ENCODE measurements at regions not wholly inside any gene's neighbourhood (a gene's known extent, or its start where the extent isn't known, plus 50 kb on each side); places are given as distances from the start of the nearest gene placed in this dataset.

- Histone ChIP-seq H3K27ac (ENCODE audit: low read depth, low read length) (no peak overlapping the region), H3K4me1 (ENCODE audit: control insufficient read depth, insufficient read depth, low read length) (no peaks in the 10 kb centered on the region), H3K9me3 (ENCODE audit: control insufficient read depth, insufficient read depth, low read depth, low read length) (peaks cover 14% of the 10 kb centered on the region), H3K4me3 (ENCODE audit: low read depth, low read length) (no peak overlapping the region), H3K9ac (ENCODE audit: low read length) (no peak overlapping the region), H3K36me3 (ENCODE audit: control insufficient read depth, insufficient read depth, low read length) (no peaks in the 10 kb centered on the region), H3K27me3 (ENCODE audit: control insufficient read depth, insufficient read depth, low read length) (no peaks in the 10 kb centered on the region)
Observed at GRCh38 chr6:82576284-82576683, 212.7 kb downstream of the TPBG start.

GRCh38 chr6:82584194-82584695, 220.6 kb downstream of the TPBG start:
- Histone ChIP-seq H3K4me3 (ENCODE audit: low read depth, low read length) (no peak overlapping the region), H3K9me3 (ENCODE audit: control insufficient read depth, insufficient read depth, low read depth, low read length) (no peaks in the 10 kb centered on the region), H3K9ac (ENCODE audit: low read length) (no peak overlapping the region), H3K36me3 (ENCODE audit: control insufficient read depth, insufficient read depth, low read length) (no peaks in the 10 kb centered on the region), H3K27me3 (ENCODE audit: control insufficient read depth, insufficient read depth, low read length) (no peaks in the 10 kb centered on the region), H3K27ac (ENCODE audit: low read depth, low read length) (no peak overlapping the region), H3K4me1 (ENCODE audit: control insufficient read depth, insufficient read depth, low read length) (peaks cover 10% of the 10 kb centered on the region)

GRCh38 chr6:82584856-82585255, 221.2 kb downstream of the TPBG start:
- Histone ChIP-seq H3K27me3 (ENCODE audit: control insufficient read depth, insufficient read depth, low read length) (no peaks in the 10 kb centered on the region), H3K36me3 (ENCODE audit: control insufficient read depth, insufficient read depth, low read length) (no peaks in the 10 kb centered on the region), H3K4me3 (ENCODE audit: low read depth, low read length) (no peak overlapping the region), H3K4me1 (ENCODE audit: control insufficient read depth, insufficient read depth, low read length) (peaks cover 16% of the 10 kb centered on the region), H3K9me3 (ENCODE audit: control insufficient read depth, insufficient read depth, low read depth, low read length) (no peaks in the 10 kb centered on the region), H3K27ac (ENCODE audit: low read depth, low read length) (no peak overlapping the region), H3K9ac (ENCODE audit: low read length) (no peak overlapping the region)

DNA sequence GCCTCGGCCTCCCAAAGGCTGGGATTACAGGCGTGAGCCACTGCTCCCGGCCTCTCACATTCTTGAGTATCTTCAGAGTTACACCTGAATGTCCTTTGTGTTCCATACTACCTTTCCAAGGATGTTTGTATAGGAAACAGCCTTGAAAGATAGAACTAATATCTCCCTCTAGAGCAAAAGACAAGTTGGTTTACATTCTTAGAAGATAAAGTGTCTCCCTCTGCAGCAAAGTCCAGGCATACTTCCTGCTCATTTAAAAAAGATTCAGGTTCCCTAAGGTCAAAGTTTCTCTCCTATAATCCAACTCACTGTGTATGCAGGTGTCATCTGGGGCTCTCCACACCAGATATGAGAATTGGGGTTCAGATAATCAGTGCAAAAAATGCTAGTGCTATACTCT, 224.4 kb downstream of the TPBG start:
- H3K27ac ChIP-seq (ENCODE audit: low read depth, low read length), result no peak overlapping the region
- no peaks in the 10 kb centered on the region for H3K9me3 ChIP-seq (ENCODE audit: control insufficient read depth, insufficient read depth, low read depth, low read length)
- no peak overlapping the region for H3K9ac ChIP-seq (ENCODE audit: low read length)
- peaks cover 21% of the 10 kb centered on the region for H3K4me1 ChIP-seq (ENCODE audit: control insufficient read depth, insufficient read depth, low read length)
- no peak overlapping the region for H3K4me3 ChIP-seq (ENCODE audit: low read depth, low read length)
- no peaks in the 10 kb centered on the region for H3K27me3 ChIP-seq (ENCODE audit: control insufficient read depth, insufficient read depth, low read length)
- no peaks in the 10 kb centered on the region for H3K36me3 ChIP-seq (ENCODE audit: control insufficient read depth, insufficient read depth, low read length)

- H3K36me3 ChIP-seq (ENCODE audit: control insufficient read depth, insufficient read depth, low read length), result no peaks in the 10 kb centered on the region
- H3K27me3 ChIP-seq (ENCODE audit: control insufficient read depth, insufficient read depth, low read length), result no peaks in the 10 kb centered on the region
- no peaks in the 10 kb centered on the region for H3K9me3 ChIP-seq (ENCODE audit: control insufficient read depth, insufficient read depth, low read depth, low read length)
- H3K9ac ChIP-seq (ENCODE audit: low read length), result no peak overlapping the region
- H3K4me1 ChIP-seq (ENCODE audit: control insufficient read depth, insufficient read depth, low read length), result peaks cover 13% of the 10 kb centered on the region
- no peak overlapping the region for H3K4me3 ChIP-seq (ENCODE audit: low read depth, low read length)
- H3K27ac ChIP-seq (ENCODE audit: low read depth, low read length), result no peak overlapping the region
Observed at GRCh38 chr6:82588859-82589412, 225.3 kb downstream of the TPBG start.

DNA sequence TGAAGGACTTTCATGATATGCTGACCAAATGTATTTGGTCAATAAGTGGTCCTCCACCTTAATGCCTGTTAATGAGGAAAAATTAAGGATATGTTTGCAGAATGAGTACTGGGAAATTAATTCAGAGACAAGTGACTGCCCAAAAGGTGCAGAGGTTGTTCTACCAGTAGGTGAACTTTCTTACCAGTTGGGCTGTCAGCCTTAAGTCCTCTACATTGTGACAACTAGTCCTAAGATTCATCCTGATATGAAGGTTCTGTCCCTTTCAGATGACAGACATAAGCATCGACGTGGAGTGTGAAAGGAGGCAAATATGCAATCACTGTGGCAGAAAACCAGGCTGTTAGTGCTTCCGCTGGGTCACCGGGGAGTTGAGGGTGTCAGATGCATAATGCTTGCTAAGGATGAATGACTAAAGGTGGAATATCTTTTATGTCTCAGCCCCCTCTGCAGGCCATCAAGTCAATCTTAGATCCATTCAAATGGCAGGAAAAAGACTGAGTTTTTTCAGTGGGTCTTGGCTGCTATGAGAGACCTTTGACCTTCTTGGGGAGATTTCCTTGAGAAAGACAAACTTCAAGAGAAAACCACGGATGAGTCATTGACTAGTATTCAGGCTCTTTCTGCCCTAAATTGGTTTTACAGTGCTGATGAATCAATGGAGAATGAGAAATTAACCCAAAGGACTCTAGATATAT, 226.0 kb downstream of the TPBG start:
- no peak overlapping the region for H3K27ac ChIP-seq (ENCODE audit: low read depth, low read length)

DNA sequence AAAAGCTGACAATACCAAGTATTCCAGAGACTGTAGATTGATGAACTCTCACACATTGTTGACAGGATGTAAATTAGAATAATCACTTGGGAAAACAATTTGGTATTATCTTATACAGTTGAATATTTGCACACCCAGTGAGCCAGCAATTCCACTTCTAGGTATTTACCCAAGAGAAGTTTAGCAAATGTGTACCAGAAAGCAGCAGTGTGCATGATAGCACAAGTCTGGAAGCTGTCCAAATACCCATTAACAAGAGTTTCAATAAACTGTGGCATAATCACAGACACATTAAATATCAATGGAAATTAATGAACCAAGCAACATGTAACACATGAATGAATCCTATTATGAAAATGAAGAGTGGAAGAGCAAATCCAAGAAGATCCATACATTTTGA, 233.6 kb downstream of the TPBG start:
- Histone ChIP-seq H3K4me1 (ENCODE audit: control insufficient read depth, insufficient read depth, low read length) (no peaks in the 10 kb centered on the region), H3K36me3 (ENCODE audit: control insufficient read depth, insufficient read depth, low read length) (no peaks in the 10 kb centered on the region), H3K4me3 (ENCODE audit: low read depth, low read length) (no peak overlapping the region), H3K9ac (ENCODE audit: low read length) (no peak overlapping the region), H3K27me3 (ENCODE audit: control insufficient read depth, insufficient read depth, low read length) (no peaks in the 10 kb centered on the region), H3K9me3 (ENCODE audit: control insufficient read depth, insufficient read depth, low read depth, low read length) (no peaks in the 10 kb centered on the region), H3K27ac (ENCODE audit: low read depth, low read length) (no peak overlapping the region)

More for the DNA sequence above, 226.0 kb downstream of the TPBG start:
- Histone ChIP-seq H3K4me3 (ENCODE audit: low read depth, low read length) (no peak overlapping the region), H3K27me3 (ENCODE audit: control insufficient read depth, insufficient read depth, low read length) (no peaks in the 10 kb centered on the region), H3K36me3 (ENCODE audit: control insufficient read depth, insufficient read depth, low read length) (no peaks in the 10 kb centered on the region), H3K9me3 (ENCODE audit: control insufficient read depth, insufficient read depth, low read depth, low read length) (no peaks in the 10 kb centered on the region), H3K9ac (ENCODE audit: low read length) (no peak overlapping the region), H3K4me1 (ENCODE audit: control insufficient read depth, insufficient read depth, low read length) (peaks cover 12% of the 10 kb centered on the region)

DNA sequence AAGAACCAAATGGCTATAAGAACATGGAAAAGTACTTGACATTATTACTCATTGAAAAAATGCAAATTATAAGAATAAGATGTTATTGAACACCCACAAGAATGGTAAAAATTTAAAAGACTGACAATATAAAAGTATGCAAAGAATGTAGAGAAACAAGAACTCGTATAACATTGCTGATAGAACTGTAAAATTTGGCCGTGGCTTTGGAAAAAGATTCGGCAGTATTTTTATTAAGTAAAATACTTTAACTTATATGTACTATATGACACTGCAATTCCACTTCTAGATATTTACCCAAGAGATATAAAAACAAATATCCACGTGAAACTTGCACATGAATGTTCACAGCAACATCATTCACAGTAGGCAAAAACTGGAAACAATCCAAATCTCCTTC, 239.2 kb downstream of the TPBG start:
- Histone ChIP-seq H3K27me3 (ENCODE audit: control insufficient read depth, insufficient read depth, low read length) (no peaks in the 10 kb centered on the region), H3K9me3 (ENCODE audit: control insufficient read depth, insufficient read depth, low read depth, low read length) (no peaks in the 10 kb centered on the region), H3K36me3 (ENCODE audit: control insufficient read depth, insufficient read depth, low read length) (no peaks in the 10 kb centered on the region), H3K4me1 (ENCODE audit: control insufficient read depth, insufficient read depth, low read length) (no peaks in the 10 kb centered on the region), H3K4me3 (ENCODE audit: low read depth, low read length) (no peak overlapping the region), H3K9ac (ENCODE audit: low read length) (no peak overlapping the region), H3K27ac (ENCODE audit: low read depth, low read length) (no peak overlapping the region)

- no peak overlapping the region for H3K9ac ChIP-seq (ENCODE audit: low read length)
- H3K9me3 ChIP-seq (ENCODE audit: control insufficient read depth, insufficient read depth, low read depth, low read length), result no peaks in the 10 kb centered on the region
- H3K27me3 ChIP-seq (ENCODE audit: control insufficient read depth, insufficient read depth, low read length), result no peaks in the 10 kb centered on the region
- H3K36me3 ChIP-seq (ENCODE audit: control insufficient read depth, insufficient read depth, low read length), result no peaks in the 10 kb centered on the region
- H3K4me1 ChIP-seq (ENCODE audit: control insufficient read depth, insufficient read depth, low read length), result peaks cover 10% of the 10 kb centered on the region
- H3K4me3 ChIP-seq (ENCODE audit: low read depth, low read length), result no peak overlapping the region
- no peak overlapping the region for H3K27ac ChIP-seq (ENCODE audit: low read depth, low read length)
Observed at GRCh38 chr6:82603871-82604270, 240.3 kb downstream of the TPBG start.

- no peak overlapping the region for H3K9ac ChIP-seq (ENCODE audit: low read length)
- no peak overlapping the region for H3K4me3 ChIP-seq (ENCODE audit: low read depth, low read length)
- H3K4me1 ChIP-seq (ENCODE audit: control insufficient read depth, insufficient read depth, low read length), result peaks cover 13% of the 10 kb centered on the region
- no peak overlapping the region for H3K27ac ChIP-seq (ENCODE audit: low read depth, low read length)
- no peaks in the 10 kb centered on the region for H3K27me3 ChIP-seq (ENCODE audit: control insufficient read depth, insufficient read depth, low read length)
- no peaks in the 10 kb centered on the region for H3K36me3 ChIP-seq (ENCODE audit: control insufficient read depth, insufficient read depth, low read length)
- no peaks in the 10 kb centered on the region for H3K9me3 ChIP-seq (ENCODE audit: control insufficient read depth, insufficient read depth, low read depth, low read length)
Observed at GRCh38 chr6:82607998-82608725, 244.5 kb downstream of the TPBG start.

DNA sequence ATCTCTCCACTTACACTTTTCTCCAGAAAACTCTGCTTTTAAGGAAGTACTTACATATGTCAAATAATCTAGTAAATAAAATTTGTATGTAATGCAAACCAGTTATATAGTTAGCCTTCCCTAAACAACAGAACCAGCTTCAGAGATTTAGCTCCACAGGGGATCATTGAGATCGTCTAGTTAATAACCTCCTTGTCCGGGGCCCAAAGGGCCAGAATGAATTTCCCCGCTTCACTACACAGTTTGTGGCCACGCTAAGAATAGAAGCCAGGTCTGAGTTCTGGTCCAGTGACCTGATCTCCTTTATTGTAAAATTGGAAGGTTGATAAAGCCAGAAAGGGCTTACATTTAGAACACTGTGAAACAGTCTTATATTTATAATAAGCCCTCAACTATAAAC, 245.2 kb downstream of the TPBG start:
- Histone ChIP-seq H3K36me3 (ENCODE audit: control insufficient read depth, insufficient read depth, low read length) (no peaks in the 10 kb centered on the region), H3K4me1 (ENCODE audit: control insufficient read depth, insufficient read depth, low read length) (peaks cover 13% of the 10 kb centered on the region), H3K27ac (ENCODE audit: low read depth, low read length) (no peak overlapping the region), H3K9me3 (ENCODE audit: control insufficient read depth, insufficient read depth, low read depth, low read length) (no peaks in the 10 kb centered on the region), H3K4me3 (ENCODE audit: low read depth, low read length) (no peak overlapping the region), H3K9ac (ENCODE audit: low read length) (no peak overlapping the region), H3K27me3 (ENCODE audit: control insufficient read depth, insufficient read depth, low read length) (no peaks in the 10 kb centered on the region)

Measured in HUES6 (cell line).